SK-N-SH (cell line): ENCODE measurements at regions not wholly inside any gene's neighbourhood (a gene's known extent, or its start where the extent isn't known, plus 50 kb on each side); places are given as distances from the start of the nearest gene placed in this dataset.

ENCODE experiments used
- CTCF ChIA-PET: fragments of 300-600, 350-600 bp; formaldehyde crosslinking; extraction: SDS; loops from one replicate; lab custom pipeline; 2021; lab: Yijun Ruan, JAX
- POLR2A ChIA-PET: fragments of 350-600 bp; sonication (Branson Sonifier 250); formaldehyde crosslinking; extraction: SDS; loops from one replicate; lab custom pipeline; 2020; ENCODE audit warnings: antibody characterized with exemption, inconsistent platforms; lab: Yijun Ruan, JAX
- DNase-seq: peaks from one replicate; pipeline ENCODE4 v3.0.0; 2012
- H2AFZ ChIP-seq: fragments of 200-600 bp; sonication (generic); 2 replicates; pipeline ENCODE4 v1.8.1; 2016; ENCODE audit warnings: antibody characterized with exemption, mild to moderate bottlenecking, low read depth
- H3F3A ChIP-seq: fragments of 200-600 bp; sonication (generic); replicated peaks from 2 replicates; pipeline ENCODE3; 2016; ENCODE audit warnings: antibody characterized with exemption, mild to moderate bottlenecking; ENCODE audit not compliant: insufficient read depth
- H3K27ac ChIP-seq, 2 experiments: fragments of 200-500 bp in 1 of 2; fragments of 200-600 bp in 1 of 2; sonication (Bioruptor generic) in 1 of 2; sonication (generic), shearing (Covaris generic) in 1 of 2; 2 replicates each; pipeline versions ENCODE4 v1.5.1 to v1.6.1; 2014 to 2016; ENCODE audit warnings: low read depth in 2 of 2, inconsistent platforms in 1 of 2, low read length in 1 of 2, mild to moderate bottlenecking in 1 of 2, mixed read lengths in 1 of 2
- H3K27me3 ChIP-seq: fragments of 200-600 bp; sonication (generic), shearing (Covaris generic); 2 replicates; pipeline ENCODE4 v1.6.1; 2016; ENCODE audit warnings: mixed run types; ENCODE audit not compliant: insufficient read depth
- H3K36me3 ChIP-seq, 2 experiments: fragments of 200-500 bp in 1 of 2; fragments of 200-600 bp in 1 of 2; sonication (Bioruptor generic) in 1 of 2; sonication (generic) in 1 of 2; replicated peaks in 1 of 2; 2 replicates each; pipeline versions ENCODE3 to v1.5.1; 2014 to 2016; ENCODE audit warnings: low read length in 1 of 2, mild to moderate bottlenecking in 1 of 2; ENCODE audit not compliant: insufficient read depth in 2 of 2, control insufficient read depth in 1 of 2
- H3K4me1 ChIP-seq, 2 experiments: fragments of 200-500 bp in 1 of 2; fragments of 200-600 bp in 1 of 2; sonication (Bioruptor generic) in 1 of 2; sonication (generic), shearing (Covaris generic) in 1 of 2; 2 replicates each; pipeline versions ENCODE4 v1.5.1 to v1.6.1; 2014 to 2016; ENCODE audit warnings: low read depth in 1 of 2, low read length in 1 of 2, mixed run types in 1 of 2; ENCODE audit not compliant: insufficient read depth in 2 of 2, control insufficient read depth in 1 of 2
- H3K4me2 ChIP-seq: fragments of 200-600 bp; sonication (generic), shearing (Covaris generic); 2 replicates; pipeline ENCODE4 v1.6.1; 2017; ENCODE audit warnings: mixed run types
- H3K4me3 ChIP-seq, 2 experiments: fragments of 200-500 bp in 1 of 2; fragments of 200-600 bp in 1 of 2; sonication (Bioruptor generic) in 1 of 2; sonication (generic), shearing (Covaris generic) in 1 of 2; 2 replicates each; pipeline versions ENCODE4 v1.5.1 to v1.8.1; 2014 to 2016; ENCODE audit warnings: low read depth in 2 of 2, inconsistent platforms in 1 of 2, low read length in 1 of 2, mild to moderate bottlenecking in 1 of 2, mixed read lengths in 1 of 2, moderate library complexity in 1 of 2
- H3K79me2 ChIP-seq: fragments of 200-600 bp; sonication (generic); 2 replicates; pipeline ENCODE4 v1.8.1; 2017; ENCODE audit warnings: mild to moderate bottlenecking; ENCODE audit not compliant: insufficient read depth
- H3K9ac ChIP-seq: fragments of 200-600 bp; sonication (generic); 2 replicates; pipeline ENCODE4 v1.6.1; 2017; ENCODE audit warnings: mixed run types
- H3K9me2 ChIP-seq: fragments of 200-600 bp; sonication (generic); 2 replicates; pipeline ENCODE4 v1.6.1; 2017; ENCODE audit warnings: mixed run types
- H3K9me3 ChIP-seq: fragments of 200-600 bp; sonication (generic); 2 replicates; pipeline ENCODE4 v1.6.1; 2017; ENCODE audit warnings: mixed run types, mild to moderate bottlenecking, moderate library complexity
- H4K20me1 ChIP-seq: fragments of 200-600 bp; sonication (generic); 2 replicates; pipeline ENCODE4 v1.6.1; 2017; ENCODE audit warnings: mild to moderate bottlenecking, mixed run types; ENCODE audit not compliant: insufficient read depth
- ELF1 ChIP-seq: IDR thresholded peaks from 2 replicates; pipeline ENCODE4 v1.4.0; 2012
- EP300 ChIP-seq, 2 experiments: IDR thresholded peaks; 2 replicates each; pipeline versions ENCODE4 v1.4.0 to v1.6.1; 2012; ENCODE audit warnings: borderline replicate concordance in 1 of 2, low read depth in 1 of 2, low read length in 1 of 2
- FOSL2 ChIP-seq: IDR thresholded peaks from 2 replicates; pipeline ENCODE4 v1.4.0; 2012; ENCODE audit warnings: low read depth, mild to moderate bottlenecking, moderate library complexity, borderline replicate concordance
- FOXJ3 ChIP-seq: sonication (generic); formaldehyde crosslinking; IDR thresholded peaks from 2 replicates; pipeline ENCODE4 v1.5.1; 2020; ENCODE audit warnings: mild to moderate bottlenecking, missing genetic modification reagents
- GABPA ChIP-seq: IDR thresholded peaks from 2 replicates; pipeline ENCODE4 v1.4.0; 2012; ENCODE audit warnings: low read depth, mild to moderate bottlenecking
- IRF3 ChIP-seq: fragments of 150-350 bp; IDR thresholded peaks from 2 replicates; pipeline ENCODE4 v1.6.1; 2016; ENCODE audit warnings: mild to moderate bottlenecking, low read depth, low read length
- JUND ChIP-seq: IDR thresholded peaks from 2 replicates; pipeline ENCODE4 v1.4.0; 2012
- NFIC ChIP-seq: IDR thresholded peaks from 2 replicates; pipeline ENCODE4 v1.4.0; 2012; ENCODE audit warnings: borderline replicate concordance
- NRF1 ChIP-seq: IDR thresholded peaks from 2 replicates; pipeline ENCODE4 v1.6.1; 2012; ENCODE audit warnings: low read depth, mild to moderate bottlenecking, low read length
- POLR2AphosphoS5 ChIP-seq: IDR thresholded peaks from 2 replicates; pipeline ENCODE4 v1.6.1; 2012; ENCODE audit warnings: low read depth, low read length
- RCOR1 ChIP-seq: fragments of 150-350 bp; IDR thresholded peaks from 2 replicates; pipeline ENCODE4 v1.6.1; 2017; ENCODE audit warnings: antibody characterized with exemption, low read length
- RFX5 ChIP-seq: IDR thresholded peaks from 2 replicates; pipeline ENCODE4 v1.6.1; 2012; ENCODE audit warnings: mild to moderate bottlenecking, improper control_type of control experiment, low read length
- RXRA ChIP-seq: IDR thresholded peaks from 2 replicates; pipeline ENCODE4 v1.4.0; 2012; ENCODE audit warnings: low read depth, mild to moderate bottlenecking, borderline replicate concordance
- SIN3A ChIP-seq: IDR thresholded peaks from 2 replicates; pipeline ENCODE4 v1.6.1; 2012; ENCODE audit warnings: low read depth, mild to moderate bottlenecking, low read length, moderate library complexity, borderline replicate concordance
- SMC3 ChIP-seq: IDR thresholded peaks from 2 replicates; pipeline ENCODE4 v1.6.1; 2012; ENCODE audit warnings: low read depth, low read length, improper control_type of control experiment
- TAF1 ChIP-seq: IDR thresholded peaks from 2 replicates; pipeline ENCODE4 v1.6.1; 2012; ENCODE audit warnings: low read depth, mild to moderate bottlenecking, low read length, moderate library complexity, borderline replicate concordance
- TCF12 ChIP-seq: IDR thresholded peaks from 2 replicates; pipeline ENCODE4 v1.4.0; 2012
- TEAD4 ChIP-seq: IDR thresholded peaks from 2 replicates; pipeline ENCODE4 v1.4.0; 2012; ENCODE audit warnings: mild to moderate bottlenecking, borderline replicate concordance; ENCODE audit not compliant: insufficient read depth
- ZBTB33 ChIP-seq: IDR thresholded peaks from 2 replicates; pipeline ENCODE4 v1.4.0; 2012; ENCODE audit warnings: low read depth, borderline replicate concordance
- WGBS: methylation state at CpG from one replicate; pipeline ENCODE4 v1.1.6; 2017; ENCODE audit warnings: low lambda C conversion rate; 5-methylcytosine and 5-hydroxymethylcytosine counted together
- TF ChIP-seq, protein P1 (sequence below): IDR thresholded peaks from 2 replicates; pipeline ENCODE4; 2012
- TF ChIP-seq, protein P2 (sequence below): IDR thresholded peaks from 2 replicates; pipeline ENCODE4 v1.4.0; 2012; ENCODE audit warnings: low read depth, borderline replicate concordance

GRCh38 chr16:77531752-77532151, 96.9 kb upstream of the ADAMTS18 start:
- CTCF ChIA-PET = no interaction called here
- H3K4me1 ChIP-seq = no peaks in the 10 kb centered on the region
- no peak overlapping the region for H3K9ac ChIP-seq
- no peak overlapping the region for H2AFZ ChIP-seq
- no peak overlapping the region for H3K4me2 ChIP-seq
- H4K20me1 ChIP-seq = no peaks in the 10 kb centered on the region
- H3K9me3 ChIP-seq = no peaks in the 10 kb centered on the region
- WGBS = 4% methylated on average over 1 of the region's 1 CpG
- no peaks in the 10 kb centered on the region for H3K79me2 ChIP-seq
- no peak overlapping the region for H3K27ac ChIP-seq
- H3K9me2 ChIP-seq = no peaks in the 10 kb centered on the region
- H3K4me3 ChIP-seq = no peak overlapping the region
- H3K27me3 ChIP-seq = no peaks in the 10 kb centered on the region
- H3F3A ChIP-seq = no peaks in the 10 kb centered on the region
- H3K36me3 ChIP-seq = no peaks in the 10 kb centered on the region
- TF ChIP-seq RCOR1 = no peak
- TF ChIP-seq ELF1 = no peak
- peak; percentile 94 for TF ChIP-seq FOSL2
- TF ChIP-seq GABPA = no peak
- TF ChIP-seq TCF12 = peak; percentile 98
- no peak for TF ChIP-seq TAF1
- no peak for TF ChIP-seq SMC3
- no peak for TF ChIP-seq FOXJ3 (CRISPR knock-in tag)
- no peak for TF ChIP-seq IRF3
- TF ChIP-seq EP300 (IDR thresholded peaks at IDR 0.05; ENCODE audit: borderline replicate concordance in 1 of 2, low read depth in 1 of 2, low read length in 1 of 2) = peak in 1 of 2 experiments; percentile 75; a peak in 1 of 4 replicates
- peak; percentile 60; the same call in 1 of the 2 replicates for TF ChIP-seq POLR2AphosphoS5
- no peak for TF ChIP-seq RXRA
- TF ChIP-seq, protein P1, sequence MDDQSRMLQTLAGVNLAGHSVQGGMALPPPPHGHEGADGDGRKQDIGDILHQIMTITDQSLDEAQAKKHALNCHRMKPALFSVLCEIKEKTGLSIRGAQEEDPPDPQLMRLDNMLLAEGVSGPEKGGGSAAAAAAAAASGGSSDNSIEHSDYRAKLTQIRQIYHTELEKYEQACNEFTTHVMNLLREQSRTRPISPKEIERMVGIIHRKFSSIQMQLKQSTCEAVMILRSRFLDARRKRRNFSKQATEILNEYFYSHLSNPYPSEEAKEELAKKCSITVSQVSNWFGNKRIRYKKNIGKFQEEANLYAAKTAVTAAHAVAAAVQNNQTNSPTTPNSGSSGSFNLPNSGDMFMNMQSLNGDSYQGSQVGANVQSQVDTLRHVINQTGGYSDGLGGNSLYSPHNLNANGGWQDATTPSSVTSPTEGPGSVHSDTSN = peak; percentile 53
- peak; percentile 61; the same call in 1 of the 2 replicates for TF ChIP-seq NFIC
- peak; percentile 94 for TF ChIP-seq JUND
- TF ChIP-seq TEAD4 = peak; percentile 39; the same call in 1 of the 2 replicates
- TF ChIP-seq, protein P2, sequence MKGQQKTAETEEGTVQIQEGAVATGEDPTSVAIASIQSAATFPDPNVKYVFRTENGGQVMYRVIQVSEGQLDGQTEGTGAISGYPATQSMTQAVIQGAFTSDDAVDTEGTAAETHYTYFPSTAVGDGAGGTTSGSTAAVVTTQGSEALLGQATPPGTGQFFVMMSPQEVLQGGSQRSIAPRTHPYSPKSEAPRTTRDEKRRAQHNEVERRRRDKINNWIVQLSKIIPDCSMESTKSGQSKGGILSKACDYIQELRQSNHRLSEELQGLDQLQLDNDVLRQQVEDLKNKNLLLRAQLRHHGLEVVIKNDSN = no peak
- POLR2A ChIA-PET = interaction anchor here (0.6 kb wide), 1 partner anchor 426 kb away, joined by 4 read pairs; no protein-coding TSS in a partner anchor
- DNase-seq = no peak

DNA sequence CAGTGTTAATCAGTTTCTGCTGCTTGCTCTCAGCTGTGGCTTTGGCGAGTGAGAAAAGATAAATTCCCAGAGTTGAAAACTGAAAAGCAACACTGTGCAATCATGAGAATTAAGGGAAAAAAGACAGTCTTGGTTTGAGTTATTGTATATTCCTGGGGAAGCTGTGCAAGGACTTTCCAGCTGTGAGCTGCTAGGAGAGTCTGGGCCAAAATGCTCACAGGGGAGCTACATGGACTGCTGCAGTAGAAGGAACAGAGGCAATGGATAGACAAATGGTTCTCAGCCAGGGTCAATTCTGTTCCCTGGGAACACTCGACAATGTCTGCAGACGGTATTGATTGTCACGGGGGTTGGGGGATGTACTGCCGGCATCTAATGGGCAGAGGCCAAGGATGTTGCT, 102.0 kb upstream of the ADAMTS18 start:
- Histone ChIP-seq H3K27ac (no peak overlapping the region), H3K27me3 (no peaks in the 10 kb centered on the region), H3K36me3 (no peaks in the 10 kb centered on the region), H3K4me3 (no peak overlapping the region), H3K79me2 (no peaks in the 10 kb centered on the region), H3K9me3 (no peaks in the 10 kb centered on the region), H3K4me1 (no peaks in the 10 kb centered on the region), H3K9me2 (no peaks in the 10 kb centered on the region), H3K9ac (no peak overlapping the region), H3K4me2 (no peak overlapping the region)
- DNase-seq = no peak
- WGBS = 57% methylated on average over 5 of the region's 5 CpGs
- CTCF ChIA-PET = interaction anchor here (1.2 kb wide), 1 partner anchor 47 kb away, joined by 3 read pairs; no protein-coding TSS in a partner anchor
- no peak for TF ChIP-seq ZBTB33
- no peak for TF ChIP-seq NRF1
- no peak for TF ChIP-seq RFX5
- TF ChIP-seq IRF3 = no peak
- no peak for TF ChIP-seq JUND
- TF ChIP-seq SIN3A = no peak
- no peak for TF ChIP-seq NFIC
- TF ChIP-seq, all 33 proteins: peak for 0
- POLR2A ChIA-PET = no interaction called here
- Histone ChIP-seq H4K20me1 (no peaks in the 10 kb centered on the region), H3F3A (no peaks in the 10 kb centered on the region), H2AFZ (no peak overlapping the region)
